ENCODE measurements at regions not wholly inside any gene's neighbourhood (a gene's known extent, or its start where the extent isn't known, plus 50 kb on each side); places are given as distances from the start of the nearest gene placed in this dataset.

DNA sequence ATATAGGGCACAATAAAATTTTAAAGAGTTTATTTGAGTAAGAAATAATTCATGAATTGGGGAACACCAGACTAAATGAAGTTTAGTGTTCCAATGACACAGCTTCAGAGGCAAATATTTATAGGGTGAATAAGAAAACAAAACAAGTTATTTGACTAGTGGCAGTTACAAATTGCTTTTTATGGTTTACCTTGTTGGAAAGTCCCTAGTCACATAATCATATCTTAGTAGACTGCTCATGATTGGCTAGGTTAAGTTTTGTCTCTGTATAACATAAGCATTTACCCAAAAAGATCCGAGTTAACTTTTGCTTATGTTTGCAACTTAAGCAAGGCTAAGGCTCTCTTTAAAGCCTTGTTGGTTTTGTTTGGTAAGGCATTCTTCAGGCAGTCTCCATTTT lies 224.7 kb upstream of the MIR17HG start:
- TF ChIP-seq, protein P1, sequence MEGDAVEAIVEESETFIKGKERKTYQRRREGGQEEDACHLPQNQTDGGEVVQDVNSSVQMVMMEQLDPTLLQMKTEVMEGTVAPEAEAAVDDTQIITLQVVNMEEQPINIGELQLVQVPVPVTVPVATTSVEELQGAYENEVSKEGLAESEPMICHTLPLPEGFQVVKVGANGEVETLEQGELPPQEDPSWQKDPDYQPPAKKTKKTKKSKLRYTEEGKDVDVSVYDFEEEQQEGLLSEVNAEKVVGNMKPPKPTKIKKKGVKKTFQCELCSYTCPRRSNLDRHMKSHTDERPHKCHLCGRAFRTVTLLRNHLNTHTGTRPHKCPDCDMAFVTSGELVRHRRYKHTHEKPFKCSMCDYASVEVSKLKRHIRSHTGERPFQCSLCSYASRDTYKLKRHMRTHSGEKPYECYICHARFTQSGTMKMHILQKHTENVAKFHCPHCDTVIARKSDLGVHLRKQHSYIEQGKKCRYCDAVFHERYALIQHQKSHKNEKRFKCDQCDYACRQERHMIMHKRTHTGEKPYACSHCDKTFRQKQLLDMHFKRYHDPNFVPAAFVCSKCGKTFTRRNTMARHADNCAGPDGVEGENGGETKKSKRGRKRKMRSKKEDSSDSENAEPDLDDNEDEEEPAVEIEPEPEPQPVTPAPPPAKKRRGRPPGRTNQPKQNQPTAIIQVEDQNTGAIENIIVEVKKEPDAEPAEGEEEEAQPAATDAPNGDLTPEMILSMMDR (IDR thresholded peaks at IDR 0.05) = no peak
- TF ChIP-seq EZH2phosphoT487 (IDR thresholded peaks at IDR 0.05) (no peak), EZH2 (IDR thresholded peaks at IDR 0.05) (no peak)

All from neural progenitor cell (in vitro differentiated cells).